HL-60 (cell line): ENCODE measurements at regions not wholly inside any gene's neighbourhood (a gene's known extent, or its start where the extent isn't known, plus 50 kb on each side); places are given as distances from the start of the nearest gene placed in this dataset.

Experiments
- DNase-seq, 2 experiments: peaks; one replicate each; pipeline ENCODE4 v3.0.0-alpha.2; 2010 to 2020; ENCODE audit warnings: low read depth in 1 of 2, low spot score in 1 of 2
- H3K27ac ChIP-seq: fragments of 250-450 bp; sonication (Bioruptor Pico); replicated peaks from 2 replicates; pipeline ENCODE4 v1.5.1; 2020; ENCODE audit warnings: mild to moderate bottlenecking, moderate library complexity
- H3K27me3 ChIP-seq: fragments of 250-450 bp; sonication (Bioruptor Pico); 2 replicates; pipeline ENCODE4 v1.5.1; 2021; ENCODE audit warnings: mild to moderate bottlenecking, moderate library complexity; ENCODE audit not compliant: insufficient read depth, poor library complexity, severe bottlenecking
- H3K4me3 ChIP-seq: replicated peaks from 2 replicates; pipeline ENCODE4 v1.5.1; 2011; ENCODE audit warnings: mild to moderate bottlenecking, control low read depth, low read length; ENCODE audit not compliant: insufficient read depth
- CTCF ChIP-seq: IDR thresholded peaks from one replicate; pipeline ENCODE4 v1.5.1; 2011; ENCODE audit warnings: low read length, control low read depth, inconsistent platforms; ENCODE audit not compliant: insufficient read depth
- GABPA ChIP-seq: IDR thresholded peaks from 2 replicates; pipeline ENCODE4 v1.6.1; 2012; ENCODE audit warnings: low read depth
- POLR2AphosphoS5 ChIP-seq: IDR thresholded peaks from 2 replicates; pipeline ENCODE4 v1.6.1; 2012; ENCODE audit warnings: low read depth
- SPI1 ChIP-seq: IDR thresholded peaks from 2 replicates; pipeline ENCODE4 v1.6.1; 2012; ENCODE audit warnings: low read depth, mild to moderate bottlenecking, borderline replicate concordance
- TF ChIP-seq, protein P1 (sequence below): IDR thresholded peaks from 2 replicates; pipeline ENCODE4 v1.6.1; 2012; ENCODE audit warnings: low read depth; ENCODE audit not compliant: insufficient replicate concordance

DNA sequence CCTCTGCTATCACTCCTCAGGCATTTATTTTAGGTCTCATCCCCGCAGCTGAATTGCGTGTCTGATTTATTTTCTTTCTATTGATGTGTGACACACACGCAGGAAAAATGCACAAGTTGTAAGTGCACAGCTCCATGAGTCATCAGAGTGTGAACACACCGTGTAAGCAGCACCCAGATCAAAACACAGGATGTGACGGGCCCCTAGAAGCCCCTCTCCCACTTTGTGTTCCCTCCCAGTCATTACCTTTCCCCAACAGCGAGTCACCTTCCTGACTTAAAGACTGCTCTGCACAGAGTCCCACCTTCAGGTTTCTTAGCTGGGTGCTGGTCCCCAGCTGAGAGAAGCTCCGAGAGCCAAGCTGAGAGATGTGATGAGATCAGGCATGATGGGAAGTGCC is 436.7 kb downstream of the MID1IP1 start:
- no peaks in the 10 kb centered on the region for H3K27me3 ChIP-seq
- no peak overlapping the region for H3K4me3 ChIP-seq
- no peak overlapping the region for H3K27ac ChIP-seq
- TF ChIP-seq GABPA (no peak), SPI1 (no peak), CTCF (no peak), POLR2AphosphoS5 (no peak)
- TF ChIP-seq, protein P1, sequence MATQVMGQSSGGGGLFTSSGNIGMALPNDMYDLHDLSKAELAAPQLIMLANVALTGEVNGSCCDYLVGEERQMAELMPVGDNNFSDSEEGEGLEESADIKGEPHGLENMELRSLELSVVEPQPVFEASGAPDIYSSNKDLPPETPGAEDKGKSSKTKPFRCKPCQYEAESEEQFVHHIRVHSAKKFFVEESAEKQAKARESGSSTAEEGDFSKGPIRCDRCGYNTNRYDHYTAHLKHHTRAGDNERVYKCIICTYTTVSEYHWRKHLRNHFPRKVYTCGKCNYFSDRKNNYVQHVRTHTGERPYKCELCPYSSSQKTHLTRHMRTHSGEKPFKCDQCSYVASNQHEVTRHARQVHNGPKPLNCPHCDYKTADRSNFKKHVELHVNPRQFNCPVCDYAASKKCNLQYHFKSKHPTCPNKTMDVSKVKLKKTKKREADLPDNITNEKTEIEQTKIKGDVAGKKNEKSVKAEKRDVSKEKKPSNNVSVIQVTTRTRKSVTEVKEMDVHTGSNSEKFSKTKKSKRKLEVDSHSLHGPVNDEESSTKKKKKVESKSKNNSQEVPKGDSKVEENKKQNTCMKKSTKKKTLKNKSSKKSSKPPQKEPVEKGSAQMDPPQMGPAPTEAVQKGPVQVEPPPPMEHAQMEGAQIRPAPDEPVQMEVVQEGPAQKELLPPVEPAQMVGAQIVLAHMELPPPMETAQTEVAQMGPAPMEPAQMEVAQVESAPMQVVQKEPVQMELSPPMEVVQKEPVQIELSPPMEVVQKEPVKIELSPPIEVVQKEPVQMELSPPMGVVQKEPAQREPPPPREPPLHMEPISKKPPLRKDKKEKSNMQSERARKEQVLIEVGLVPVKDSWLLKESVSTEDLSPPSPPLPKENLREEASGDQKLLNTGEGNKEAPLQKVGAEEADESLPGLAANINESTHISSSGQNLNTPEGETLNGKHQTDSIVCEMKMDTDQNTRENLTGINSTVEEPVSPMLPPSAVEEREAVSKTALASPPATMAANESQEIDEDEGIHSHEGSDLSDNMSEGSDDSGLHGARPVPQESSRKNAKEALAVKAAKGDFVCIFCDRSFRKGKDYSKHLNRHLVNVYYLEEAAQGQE: no peak
- no peak for DNase-seq

- no peaks in the 10 kb centered on the region for H3K27me3 ChIP-seq
- TF ChIP-seq SPI1: no peak
- peak; percentile 12 for TF ChIP-seq CTCF
- TF ChIP-seq, protein P1: no peak
- TF ChIP-seq POLR2AphosphoS5: no peak
- no peak overlapping the region for H3K27ac ChIP-seq
- peak; percentile 1 to 12 for DNase-seq
- H3K4me3 ChIP-seq: no peak overlapping the region
Observed at GRCh38 chrX:39242187-39242586, 440.9 kb downstream of the MID1IP1 start.

- no peak for TF ChIP-seq GABPA
- no peak for TF ChIP-seq POLR2AphosphoS5
- TF ChIP-seq, protein P1: no peak
- TF ChIP-seq SPI1: no peak
- no peak for TF ChIP-seq CTCF
- no peak overlapping the region for H3K4me3 ChIP-seq
- no peaks in the 10 kb centered on the region for H3K27me3 ChIP-seq
- DNase-seq: no peak
- no peak overlapping the region for H3K27ac ChIP-seq
Observed at GRCh38 chrX:39244147-39244546, 442.9 kb downstream of the MID1IP1 start.
